ENCODE measurements at regions not wholly inside any gene's neighbourhood (a gene's known extent, or its start where the extent isn't known, plus 50 kb on each side); places are given as distances from the start of the nearest gene placed in this dataset.

GRCh38 chr21:16800536-16801275 is 712.1 kb upstream of the CXADR start:
- intact Hi-C loops (cut with DNase I; ENCODE audit: low total_unique reads): no loop called here
- no peak for DNase-seq (ENCODE audit: low spot score in 2 of 2)
- TF ChIP-seq POLR2A (IDR thresholded peaks at IDR 0.05) (no peak), CTCF (IDR thresholded peaks at IDR 0.05) (no peak)
- WGBS, 2 donors: 86 to 91% methylated on average over 3 of the region's 3 CpGs
- no peak overlapping the region for H3K4me3 ChIP-seq (ENCODE audit: low read depth, poor library complexity, severe bottlenecking)

GRCh38 chr21:16811011-16811410 is 701.8 kb upstream of the CXADR start:
- H3K4me3 ChIP-seq (ENCODE audit: low read depth, poor library complexity, severe bottlenecking): no peak overlapping the region
- no peak for DNase-seq (ENCODE audit: low spot score in 2 of 2)
- TF ChIP-seq CTCF (IDR thresholded peaks at IDR 0.05) (no peak), POLR2A (IDR thresholded peaks at IDR 0.05) (no peak)
- 60 to 69% methylated on average over 1 of the region's 1 CpG for WGBS, 2 donors
- intact Hi-C loops (cut with DNase I; ENCODE audit: low total_unique reads): no loop called here

- intact Hi-C loops (cut with DNase I; ENCODE audit: low total_unique reads): no loop called here
- H3K4me3 ChIP-seq (ENCODE audit: low read depth, poor library complexity, severe bottlenecking): no peak overlapping the region
- DNase-seq (ENCODE audit: low spot score in 2 of 2): no peak
- TF ChIP-seq POLR2A (IDR thresholded peaks at IDR 0.05) (no peak), CTCF (IDR thresholded peaks at IDR 0.05) (no peak)
These were observed 700.9 kb upstream of the CXADR start for GRCh38 chr21:16811970-16812369.

GRCh38 chr21:16815243-16815642 is 697.6 kb upstream of the CXADR start:
- no peak for DNase-seq (ENCODE audit: low spot score in 2 of 2)
- H3K4me3 ChIP-seq (ENCODE audit: low read depth, poor library complexity, severe bottlenecking): no peak overlapping the region
- WGBS, 2 donors: 93 to 94% methylated on average over 2 of the region's 2 CpGs
- TF ChIP-seq CTCF (IDR thresholded peaks at IDR 0.05) (no peak), POLR2A (IDR thresholded peaks at IDR 0.05) (no peak)
- intact Hi-C loops (cut with DNase I; ENCODE audit: low total_unique reads): no loop called here

- H3K4me3 ChIP-seq (ENCODE audit: low read depth, poor library complexity, severe bottlenecking): no peak overlapping the region
- intact Hi-C loops (cut with DNase I; ENCODE audit: low total_unique reads): no loop called here
- DNase-seq (ENCODE audit: low spot score in 2 of 2): no peak
- WGBS, 2 donors: 93 to 98% methylated on average over 1 of the region's 1 CpG
- TF ChIP-seq CTCF (IDR thresholded peaks at IDR 0.05) (no peak), POLR2A (IDR thresholded peaks at IDR 0.05) (no peak)
These were observed 691.3 kb upstream of the CXADR start for GRCh38 chr21:16821588-16821987.

GRCh38 chr21:16829532-16829931 is 683.3 kb upstream of the CXADR start:
- DNase-seq (ENCODE audit: low spot score in 2 of 2): no peak
- TF ChIP-seq CTCF (IDR thresholded peaks at IDR 0.05) (no peak), POLR2A (IDR thresholded peaks at IDR 0.05) (no peak)
- intact Hi-C loops (cut with DNase I; ENCODE audit: low total_unique reads): no loop called here
- H3K4me3 ChIP-seq (ENCODE audit: low read depth, poor library complexity, severe bottlenecking): no peak overlapping the region
- WGBS, 2 donors: 87 to 93% methylated on average over 3 of the region's 3 CpGs
